ENCODE measurements at regions not wholly inside any gene's neighbourhood (a gene's known extent, or its start where the extent isn't known, plus 50 kb on each side); places are given as distances from the start of the nearest gene placed in this dataset.

- no peak overlapping the region for H3K27ac Mint-ChIP-seq (ENCODE audit: low read depth, unreplicated experiment)
- no TSS peak for BruUV-seq (replicated peaks)
- H3K9me3 Mint-ChIP-seq (ENCODE audit: unreplicated experiment) = no peaks in the 10 kb centered on the region
- CTCF ChIA-PET = no interaction called here
- peaks cover 8% of the 10 kb centered on the region for H3K4me1 Mint-ChIP-seq (ENCODE audit: insufficient read depth, unreplicated experiment)
- peaks cover 59% of the 10 kb centered on the region for H3K27me3 Mint-ChIP-seq (ENCODE audit: insufficient read depth, unreplicated experiment)
- no peak for DNase-seq (ENCODE audit: unreplicated experiment)
- intact Hi-C loops (cut with micrococcal nuclease) = no loop called here
- no peak overlapping the region for H3K4me3 Mint-ChIP-seq (ENCODE audit: unreplicated experiment)
- H3K36me3 Mint-ChIP-seq (ENCODE audit: insufficient read depth, unreplicated experiment) = no peaks in the 10 kb centered on the region
- POLR2A ChIA-PET = no interaction called here
- TF ChIP-seq CTCF (IDR thresholded peaks at IDR 0.05; ENCODE audit: unreplicated experiment) = no peak
Observed at GRCh38 chr7:49425277-49425818, 348.1 kb upstream of the VWC2 start.

- no TSS peak for BruUV-seq (replicated peaks)
- no peaks in the 10 kb centered on the region for H3K9me3 Mint-ChIP-seq (ENCODE audit: unreplicated experiment)
- no peak overlapping the region for H3K4me3 Mint-ChIP-seq (ENCODE audit: unreplicated experiment)
- DNase-seq (ENCODE audit: unreplicated experiment) = no peak
- ChIA-PET CTCF (interaction anchor here (0.6 kb wide), 1 partner anchor 1086 kb away, joined by 7 read pairs; no protein-coding TSS in a partner anchor), POLR2A (no interaction called here)
- no peak for TF ChIP-seq CTCF (IDR thresholded peaks at IDR 0.05; ENCODE audit: unreplicated experiment)
- H3K27ac Mint-ChIP-seq (ENCODE audit: low read depth, unreplicated experiment) = no peak overlapping the region
- no peaks in the 10 kb centered on the region for H3K4me1 Mint-ChIP-seq (ENCODE audit: insufficient read depth, unreplicated experiment)
- H3K36me3 Mint-ChIP-seq (ENCODE audit: insufficient read depth, unreplicated experiment) = no peaks in the 10 kb centered on the region
- intact Hi-C loops (cut with micrococcal nuclease) = no loop called here
- H3K27me3 Mint-ChIP-seq (ENCODE audit: insufficient read depth, unreplicated experiment) = peaks cover 72% of the 10 kb centered on the region
Observed at GRCh38 chr7:49432254-49432653, 341.2 kb upstream of the VWC2 start.

- no peak for DNase-seq (ENCODE audit: unreplicated experiment)
- BruUV-seq (replicated peaks) = no TSS peak
- peaks cover 58% of the 10 kb centered on the region for H3K27me3 Mint-ChIP-seq (ENCODE audit: insufficient read depth, unreplicated experiment)
- H3K36me3 Mint-ChIP-seq (ENCODE audit: insufficient read depth, unreplicated experiment) = no peaks in the 10 kb centered on the region
- intact Hi-C loops (cut with micrococcal nuclease) = no loop called here
- no peaks in the 10 kb centered on the region for H3K9me3 Mint-ChIP-seq (ENCODE audit: unreplicated experiment)
- no peak for TF ChIP-seq CTCF (IDR thresholded peaks at IDR 0.05; ENCODE audit: unreplicated experiment)
- no peak overlapping the region for H3K27ac Mint-ChIP-seq (ENCODE audit: low read depth, unreplicated experiment)
- H3K4me3 Mint-ChIP-seq (ENCODE audit: unreplicated experiment) = no peak overlapping the region
- ChIA-PET POLR2A (no interaction called here), CTCF (interaction anchor here (0.7 kb wide), 2 partner anchors 88 to 526 kb away, joined by 3 to 5 read pairs; no protein-coding TSS in a partner anchor)
- no peaks in the 10 kb centered on the region for H3K4me1 Mint-ChIP-seq (ENCODE audit: insufficient read depth, unreplicated experiment)
Observed at GRCh38 chr7:49433794-49434193, 339.6 kb upstream of the VWC2 start.

GRCh38 chr7:49434846-49435245 lies 338.6 kb upstream of the VWC2 start:
- no peak overlapping the region for H3K4me3 Mint-ChIP-seq (ENCODE audit: unreplicated experiment)
- no TSS peak for BruUV-seq (replicated peaks)
- H3K27ac Mint-ChIP-seq (ENCODE audit: low read depth, unreplicated experiment) = no peak overlapping the region
- H3K9me3 Mint-ChIP-seq (ENCODE audit: unreplicated experiment) = no peaks in the 10 kb centered on the region
- H3K36me3 Mint-ChIP-seq (ENCODE audit: insufficient read depth, unreplicated experiment) = no peaks in the 10 kb centered on the region
- intact Hi-C loops (cut with micrococcal nuclease) = no loop called here
- no peak for DNase-seq (ENCODE audit: unreplicated experiment)
- ChIA-PET CTCF (no interaction called here), POLR2A (no interaction called here)
- H3K4me1 Mint-ChIP-seq (ENCODE audit: insufficient read depth, unreplicated experiment) = no peaks in the 10 kb centered on the region
- TF ChIP-seq CTCF (IDR thresholded peaks at IDR 0.05; ENCODE audit: unreplicated experiment) = no peak
- peaks cover 50% of the 10 kb centered on the region for H3K27me3 Mint-ChIP-seq (ENCODE audit: insufficient read depth, unreplicated experiment)

Data from MCF 10A (cell line).